Neural crest cell (in vitro differentiated cells): ENCODE measurements at regions not wholly inside any gene's neighbourhood (a gene's known extent, or its start where the extent isn't known, plus 50 kb on each side); places are given as distances from the start of the nearest gene placed in this dataset.

Experiments
- DNase-seq: peaks from one replicate; pipeline ENCODE4 v3.0.0; 2021; ENCODE audit warnings: low read depth, mixed read lengths, low spot score
- H3K27ac Mint-ChIP-seq: one replicate; pipeline ENCODE4 v1.8.0; 2021; ENCODE audit warnings: mild to moderate bottlenecking, mixed read lengths; ENCODE audit not compliant: unreplicated experiment
- H3K27me3 Mint-ChIP-seq: 2 replicates; pipeline ENCODE4 v1.8.0; 2021; ENCODE audit warnings: low read depth, mild to moderate bottlenecking, mixed read lengths
- H3K36me3 Mint-ChIP-seq: 2 replicates; pipeline ENCODE4 v1.8.0; 2021; ENCODE audit warnings: low read depth, mild to moderate bottlenecking, mixed read lengths
- H3K4me1 Mint-ChIP-seq: 2 replicates; pipeline ENCODE4 v1.8.0; 2021; ENCODE audit warnings: mixed read lengths
- H3K4me3 Mint-ChIP-seq: one replicate; pipeline ENCODE4 v1.8.0; 2021; ENCODE audit warnings: mild to moderate bottlenecking, mixed read lengths
- H3K9me3 Mint-ChIP-seq: 2 replicates; pipeline ENCODE4 v1.8.0; 2021; ENCODE audit warnings: mixed read lengths
- TF ChIP-seq, protein P1 (sequence below): fragments of 200-600 bp; sonication (generic); conservative IDR thresholded peaks from 2 replicates; pipeline ENCODE4 v1.5.0; 2021; ENCODE audit warnings: antibody characterized with exemption, mild to moderate bottlenecking

DNA sequence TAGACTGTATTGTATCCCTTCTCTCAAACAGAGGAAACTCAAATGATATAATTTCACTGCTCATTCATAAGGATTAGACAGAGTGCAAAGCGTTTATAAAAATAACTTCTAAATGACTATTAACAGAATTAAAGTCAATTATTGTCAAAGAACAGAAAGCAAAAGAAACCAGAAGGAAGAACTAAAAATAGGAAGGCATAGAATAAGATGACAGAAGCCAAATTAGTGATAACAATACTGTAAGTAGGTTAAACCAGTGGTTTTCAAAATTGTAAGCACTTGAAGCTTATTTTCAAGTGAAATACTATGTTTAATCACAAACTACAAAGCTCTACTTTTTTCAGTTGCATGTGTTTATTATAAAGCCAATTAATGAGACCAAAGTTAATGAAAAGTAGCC is 305.2 kb downstream of the PPP1R2C start:
- Mint-ChIP-seq H3K36me3 (peaks cover 6% of the 10 kb centered on the region), H3K4me1 (no peaks in the 10 kb centered on the region), H3K4me3 (no peak overlapping the region), H3K27me3 (no peaks in the 10 kb centered on the region), H3K27ac (no peak overlapping the region), H3K9me3 (peaks cover 8% of the 10 kb centered on the region)
- DNase-seq, result no peak
- TF ChIP-seq, protein P1, sequence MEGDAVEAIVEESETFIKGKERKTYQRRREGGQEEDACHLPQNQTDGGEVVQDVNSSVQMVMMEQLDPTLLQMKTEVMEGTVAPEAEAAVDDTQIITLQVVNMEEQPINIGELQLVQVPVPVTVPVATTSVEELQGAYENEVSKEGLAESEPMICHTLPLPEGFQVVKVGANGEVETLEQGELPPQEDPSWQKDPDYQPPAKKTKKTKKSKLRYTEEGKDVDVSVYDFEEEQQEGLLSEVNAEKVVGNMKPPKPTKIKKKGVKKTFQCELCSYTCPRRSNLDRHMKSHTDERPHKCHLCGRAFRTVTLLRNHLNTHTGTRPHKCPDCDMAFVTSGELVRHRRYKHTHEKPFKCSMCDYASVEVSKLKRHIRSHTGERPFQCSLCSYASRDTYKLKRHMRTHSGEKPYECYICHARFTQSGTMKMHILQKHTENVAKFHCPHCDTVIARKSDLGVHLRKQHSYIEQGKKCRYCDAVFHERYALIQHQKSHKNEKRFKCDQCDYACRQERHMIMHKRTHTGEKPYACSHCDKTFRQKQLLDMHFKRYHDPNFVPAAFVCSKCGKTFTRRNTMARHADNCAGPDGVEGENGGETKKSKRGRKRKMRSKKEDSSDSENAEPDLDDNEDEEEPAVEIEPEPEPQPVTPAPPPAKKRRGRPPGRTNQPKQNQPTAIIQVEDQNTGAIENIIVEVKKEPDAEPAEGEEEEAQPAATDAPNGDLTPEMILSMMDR, result no peak

- no peak for DNase-seq
- TF ChIP-seq, protein P1, result no peak
- Mint-ChIP-seq H3K4me1 (no peaks in the 10 kb centered on the region), H3K4me3 (no peak overlapping the region), H3K27ac (no peak overlapping the region), H3K36me3 (no peaks in the 10 kb centered on the region), H3K9me3 (peaks cover 4% of the 10 kb centered on the region), H3K27me3 (no peaks in the 10 kb centered on the region)
Measured at GRCh38 chrX:42466332-42467046, 311.5 kb downstream of the PPP1R2C start.

DNA sequence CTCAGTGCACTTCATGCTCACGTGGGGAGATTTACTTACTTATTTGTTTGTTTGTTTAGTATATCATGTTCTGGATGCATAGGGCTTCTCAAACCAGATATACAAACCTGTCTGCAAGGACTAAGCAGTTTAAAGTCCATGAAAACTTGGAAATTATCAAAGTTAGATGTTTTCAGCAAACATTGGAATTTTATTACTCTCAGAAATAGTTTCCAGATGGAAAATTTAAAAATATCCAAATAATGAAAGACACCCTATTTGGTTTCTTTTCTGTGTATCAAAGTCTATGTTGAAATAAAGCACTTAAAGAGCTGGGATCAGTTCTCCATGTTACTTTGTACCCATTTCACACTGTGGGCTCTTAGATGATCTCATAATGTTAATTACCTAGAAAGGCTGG is 312.1 kb downstream of the PPP1R2C start:
- no peak for DNase-seq
- H3K4me3 Mint-ChIP-seq, result no peak overlapping the region
- H3K4me1 Mint-ChIP-seq, result no peaks in the 10 kb centered on the region
- H3K27ac Mint-ChIP-seq, result no peak overlapping the region
- TF ChIP-seq, protein P1, result no peak
- no peaks in the 10 kb centered on the region for H3K36me3 Mint-ChIP-seq
- peaks cover 4% of the 10 kb centered on the region for H3K9me3 Mint-ChIP-seq
- H3K27me3 Mint-ChIP-seq, result no peaks in the 10 kb centered on the region

DNA sequence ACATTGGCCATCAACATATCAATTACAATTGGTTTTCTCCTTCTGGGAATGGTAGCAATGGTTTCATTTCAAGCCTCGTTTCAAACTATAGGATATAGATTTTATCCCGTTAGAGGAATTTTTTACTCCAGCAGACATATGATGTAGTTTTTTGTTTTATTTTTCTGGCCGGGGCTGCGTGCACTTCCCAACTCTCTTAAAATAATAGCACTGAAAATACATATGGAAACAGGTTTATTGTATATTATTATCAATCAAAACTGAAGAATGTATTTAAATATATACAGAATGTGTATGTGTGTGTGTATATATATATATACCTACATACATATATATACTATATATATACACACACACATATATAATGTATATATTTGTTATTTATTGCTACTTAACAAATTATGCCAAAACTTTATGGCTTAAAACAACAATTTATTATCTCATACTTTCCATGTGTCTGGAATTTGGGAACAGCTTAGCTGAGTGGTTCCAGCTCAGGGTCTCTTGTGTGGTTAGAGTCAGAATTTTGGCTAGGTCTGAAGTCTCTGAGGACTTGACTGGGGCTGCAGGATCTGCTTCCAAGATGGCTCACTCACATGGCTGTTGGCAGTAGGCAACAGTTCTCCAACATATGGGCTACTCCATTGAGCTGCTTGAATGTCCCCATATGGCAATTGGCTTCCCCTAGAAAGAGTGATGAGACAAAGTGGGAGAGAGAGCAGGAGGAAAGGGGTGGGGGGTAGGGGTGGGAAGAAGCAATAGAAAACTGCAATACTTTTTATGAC is 314.1 kb downstream of the PPP1R2C start:
- H3K27ac Mint-ChIP-seq, result no peak overlapping the region
- H3K4me1 Mint-ChIP-seq, result no peaks in the 10 kb centered on the region
- DNase-seq, result no peak
- no peaks in the 10 kb centered on the region for H3K27me3 Mint-ChIP-seq
- TF ChIP-seq, protein P1, result no peak
- peaks cover 4% of the 10 kb centered on the region for H3K9me3 Mint-ChIP-seq
- no peak overlapping the region for H3K4me3 Mint-ChIP-seq
- H3K36me3 Mint-ChIP-seq, result no peaks in the 10 kb centered on the region

- Mint-ChIP-seq H3K9me3 (peaks cover 4% of the 10 kb centered on the region), H3K4me3 (no peak overlapping the region), H3K27me3 (no peaks in the 10 kb centered on the region), H3K4me1 (no peaks in the 10 kb centered on the region), H3K36me3 (no peaks in the 10 kb centered on the region), H3K27ac (no peak overlapping the region)
- DNase-seq, result no peak
- TF ChIP-seq, protein P1, result no peak
Measured at GRCh38 chrX:42462917-42463316, 315.0 kb downstream of the PPP1R2C start.
